Gastrocnemius medialis (tissue), 4 donors: ENCODE measurements at regions not wholly inside any gene's neighbourhood (a gene's known extent, or its start where the extent isn't known, plus 50 kb on each side); places are given as distances from the start of the nearest gene placed in this dataset.

Experiments
- ATAC-seq, 2 donors: fragments of 150-250 bp; one replicate each; pipeline ENCODE4 v1.9.1; 2016
- DNase-seq, 2 donors: peaks; one replicate each; pipeline ENCODE4 v3.0.0-alpha.2; 2019
- H3K27ac ChIP-seq, 4 donors: fragments of 200-600 bp; sonication (generic); 1 replicate in 1 of 4; 2 replicates in 3 of 4; pipeline ENCODE4 v1.5.1; 2016 to 2018; ENCODE audit warnings: mild to moderate bottlenecking in 2 of 4, moderate library complexity in 1 of 4
- H3K27me3 ChIP-seq, 3 donors: fragments of 200-600 bp; sonication (generic) in 2 of 3; 1 replicate in 1 of 3; 2 replicates in 2 of 3; pipeline versions ENCODE4 v1.5.1 to v1.6.0; 2016 to 2019; ENCODE audit warnings: mild to moderate bottlenecking in 1 of 3, moderate library complexity in 1 of 3
- H3K36me3 ChIP-seq, 2 donors: fragments of 200-600 bp; sonication (generic) in 1 of 2; one replicate each; pipeline ENCODE4 v1.5.1; 2017 to 2018
- H3K4me1 ChIP-seq, 2 donors: fragments of 200-600 bp; sonication (generic) in 1 of 2; one replicate each; pipeline ENCODE4 v1.5.1; 2016 to 2017; ENCODE audit warnings: mild to moderate bottlenecking in 2 of 2
- H3K4me3 ChIP-seq, 4 donors: fragments of 200-600 bp; sonication (generic) in 3 of 4; 1 replicate in 1 of 4; 2 replicates in 3 of 4; pipeline ENCODE4 v1.5.1; 2016 to 2019; ENCODE audit warnings: mild to moderate bottlenecking in 2 of 4
- H3K9me3 ChIP-seq, 3 donors: fragments of 200-600 bp; sonication (generic) in 2 of 3; 1 replicate in 1 of 3; 2 replicates in 2 of 3; pipeline ENCODE4 v1.5.1; 2016 to 2019
- POLR2A ChIP-seq, 2 donors: fragments of 450-650 bp; IDR thresholded peaks; one replicate each; pipeline ENCODE4 v1.6.1; 2017; ENCODE audit warnings: antibody characterized with exemption in 2 of 2, mild to moderate bottlenecking in 2 of 2, moderate library complexity in 2 of 2
- in situ Hi-C, 4 donors: fragments of 200-750 bp; cut with MboI; loops; one replicate each; pipeline versions ENCODE4 v1.15.0 to v1.8.0; 2017; ENCODE audit warnings: low sequenced_read_pairs in 4 of 4
- intact Hi-C: fragments of 100-400 bp; cut with DNase I; formaldehyde crosslinking; loops from one replicate; pipeline ENCODE4 v1.15.1; 2023; ENCODE audit warnings: low total_unique reads
- TF ChIP-seq, protein P1 (sequence below), 5 experiments: fragments of 450-650 bp in 3 of 5; fragments of 200-600 bp in 2 of 5; sonication (generic) in 2 of 5; IDR thresholded peaks in 4 of 5; conservative IDR thresholded peaks in 1 of 5; 1 replicate in 4 of 5; 2 replicates in 1 of 5; pipeline ENCODE4 v1.5.1; 2016 to 2019; ENCODE audit warnings: antibody characterized with exemption in 5 of 5, mild to moderate bottlenecking in 3 of 5, moderate library complexity in 3 of 5

DNA sequence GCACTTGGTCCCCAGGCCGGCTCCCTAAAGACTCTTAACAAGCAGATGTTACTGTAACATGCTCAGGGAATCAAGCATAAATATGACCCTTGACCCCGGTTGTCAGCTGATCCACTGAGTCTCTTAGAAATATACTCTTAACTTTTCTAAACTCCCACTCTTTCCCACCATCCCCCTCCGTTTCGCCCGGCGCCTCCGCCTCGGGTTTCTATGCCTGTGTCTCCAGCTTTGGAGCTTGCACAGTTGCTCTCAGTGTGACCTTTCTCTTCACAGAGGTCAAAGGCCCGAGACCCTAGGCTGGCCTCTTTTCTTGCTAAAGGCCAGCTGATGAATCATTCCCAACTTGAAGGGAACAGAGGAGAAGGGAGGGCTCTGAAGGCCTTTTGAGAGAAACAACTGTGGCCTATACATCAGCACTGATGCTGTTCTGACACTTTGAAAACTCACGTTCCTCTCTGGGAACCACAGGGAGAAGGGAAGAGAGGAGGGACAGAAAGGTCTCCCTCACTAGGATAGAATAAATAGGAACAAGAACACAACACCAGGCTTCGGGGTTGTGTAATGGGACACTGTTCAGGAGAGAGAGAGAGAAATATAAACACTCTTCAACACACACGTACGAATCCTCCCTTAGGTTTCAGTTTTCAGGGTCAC, 484.5 kb upstream of the NR2F2 start:
- DNase-seq, result peak in 1 of 2 donors; percentile 16
- Histone ChIP-seq H3K4me1 (no peaks in the 10 kb centered on the region), H3K27me3 (no peaks in the 10 kb centered on the region), H3K9me3 (no peaks in the 10 kb centered on the region), H3K4me3 (no peak overlapping the region), H3K36me3 (no peaks in the 10 kb centered on the region), H3K27ac (peak overlapping the region; percentile 47 to 70 (median 54))
- in situ Hi-C loops (no loop called here), intact Hi-C loops (no loop called here)
- peak; percentile 46 to 67 for ATAC-seq
- no peak for TF ChIP-seq POLR2A (IDR thresholded peaks at IDR 0.05)
- TF ChIP-seq, protein P1, sequence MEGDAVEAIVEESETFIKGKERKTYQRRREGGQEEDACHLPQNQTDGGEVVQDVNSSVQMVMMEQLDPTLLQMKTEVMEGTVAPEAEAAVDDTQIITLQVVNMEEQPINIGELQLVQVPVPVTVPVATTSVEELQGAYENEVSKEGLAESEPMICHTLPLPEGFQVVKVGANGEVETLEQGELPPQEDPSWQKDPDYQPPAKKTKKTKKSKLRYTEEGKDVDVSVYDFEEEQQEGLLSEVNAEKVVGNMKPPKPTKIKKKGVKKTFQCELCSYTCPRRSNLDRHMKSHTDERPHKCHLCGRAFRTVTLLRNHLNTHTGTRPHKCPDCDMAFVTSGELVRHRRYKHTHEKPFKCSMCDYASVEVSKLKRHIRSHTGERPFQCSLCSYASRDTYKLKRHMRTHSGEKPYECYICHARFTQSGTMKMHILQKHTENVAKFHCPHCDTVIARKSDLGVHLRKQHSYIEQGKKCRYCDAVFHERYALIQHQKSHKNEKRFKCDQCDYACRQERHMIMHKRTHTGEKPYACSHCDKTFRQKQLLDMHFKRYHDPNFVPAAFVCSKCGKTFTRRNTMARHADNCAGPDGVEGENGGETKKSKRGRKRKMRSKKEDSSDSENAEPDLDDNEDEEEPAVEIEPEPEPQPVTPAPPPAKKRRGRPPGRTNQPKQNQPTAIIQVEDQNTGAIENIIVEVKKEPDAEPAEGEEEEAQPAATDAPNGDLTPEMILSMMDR (IDR thresholded peaks at IDR 0.05 in 4 of 5, conservative IDR thresholded peaks at IDR 0.05 in 1 of 5), result no peak

DNA sequence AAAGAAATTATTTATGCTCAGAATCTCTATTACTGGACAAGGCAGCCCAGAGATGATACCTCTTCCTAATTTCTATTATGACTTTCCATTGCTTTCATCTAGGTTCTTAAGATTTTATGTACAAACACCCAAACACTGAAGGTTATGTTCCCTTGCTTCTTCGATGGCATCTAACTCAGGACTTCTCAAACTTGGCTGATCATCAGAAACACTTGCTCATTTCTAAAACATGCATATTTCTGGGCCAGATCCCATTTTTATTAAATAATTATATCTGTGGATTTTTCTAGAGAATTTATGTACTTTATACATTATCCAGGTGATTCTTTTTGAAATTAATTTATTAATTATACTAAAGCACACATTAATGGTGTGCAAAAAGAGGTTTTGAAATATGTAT, 482.4 kb upstream of the NR2F2 start:
- ATAC-seq (no peak), DNase-seq (no peak)
- Histone ChIP-seq H3K9me3 (no peaks in the 10 kb centered on the region), H3K36me3 (no peaks in the 10 kb centered on the region), H3K4me3 (no peak overlapping the region), H3K27me3 (no peaks in the 10 kb centered on the region), H3K4me1 (no peaks in the 10 kb centered on the region), H3K27ac (peak overlapping the region in 2 of 4 donors; percentile 54 to 70)
- TF ChIP-seq, protein P1 (IDR thresholded peaks at IDR 0.05 in 4 of 5, conservative IDR thresholded peaks at IDR 0.05 in 1 of 5), result no peak
- TF ChIP-seq POLR2A (IDR thresholded peaks at IDR 0.05), result no peak
- intact Hi-C loops, result no loop called here
- in situ Hi-C loops, result no loop called here

DNA sequence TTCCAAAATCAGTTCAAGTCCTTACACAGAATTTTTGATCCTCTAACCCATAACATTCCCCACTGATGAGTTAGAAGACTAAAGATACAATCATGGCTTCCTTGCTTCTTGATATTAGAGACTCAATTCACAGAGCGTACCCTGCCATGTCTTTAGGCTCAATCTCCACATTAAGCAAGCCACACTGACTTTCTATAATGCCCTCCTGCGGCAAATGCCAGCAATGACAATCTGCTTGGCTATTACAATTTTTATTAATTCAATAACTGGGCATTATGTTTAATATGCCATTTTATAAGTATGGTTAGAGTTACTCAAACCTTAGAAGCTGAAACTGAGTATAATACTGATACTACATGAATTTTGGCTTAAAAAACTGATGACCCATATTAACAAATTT, 479.7 kb upstream of the NR2F2 start:
- H3K4me3 ChIP-seq, result no peak overlapping the region
- no peak for DNase-seq
- no peaks in the 10 kb centered on the region for H3K27me3 ChIP-seq
- in situ Hi-C loops, result no loop called here
- TF ChIP-seq POLR2A (IDR thresholded peaks at IDR 0.05), result no peak
- TF ChIP-seq, protein P1 (IDR thresholded peaks at IDR 0.05 in 4 of 5, conservative IDR thresholded peaks at IDR 0.05 in 1 of 5), result no peak
- intact Hi-C loops, result loop anchor here (10.0 kb wide), 1 partner anchor 474 kb away; no protein-coding TSS in a partner anchor
- H3K27ac ChIP-seq, result no peak overlapping the region
- no peaks in the 10 kb centered on the region for H3K36me3 ChIP-seq
- H3K9me3 ChIP-seq, result no peaks in the 10 kb centered on the region
- ATAC-seq, result no peak
- no peaks in the 10 kb centered on the region for H3K4me1 ChIP-seq

DNA sequence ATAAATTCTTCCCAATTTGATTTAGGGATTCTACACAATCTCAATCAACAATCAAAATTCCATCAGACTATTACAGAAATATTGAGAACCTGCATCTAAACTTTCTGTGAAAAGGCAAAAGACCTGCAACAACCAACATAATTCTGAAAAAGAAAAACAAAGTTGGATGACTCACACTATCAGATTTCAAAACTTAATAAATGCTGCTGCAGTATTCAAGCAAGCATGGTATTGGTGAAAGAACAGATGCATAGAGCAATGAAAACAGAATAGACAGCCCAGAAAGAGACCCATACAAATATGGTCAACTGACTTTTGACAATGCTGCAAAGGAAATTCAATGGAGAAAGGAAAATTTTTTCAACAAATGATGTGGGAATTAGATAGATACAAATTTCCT, 477.1 kb upstream of the NR2F2 start:
- no peaks in the 10 kb centered on the region for H3K36me3 ChIP-seq

More for the DNA sequence above, 477.1 kb upstream of the NR2F2 start:
- Histone ChIP-seq H3K27ac (no peak overlapping the region), H3K4me3 (no peak overlapping the region), H3K27me3 (no peaks in the 10 kb centered on the region), H3K9me3 (no peaks in the 10 kb centered on the region), H3K4me1 (peaks cover 4 to 8% of the 10 kb centered on the region in 2 donors)
- no peak for TF ChIP-seq POLR2A (IDR thresholded peaks at IDR 0.05)
- TF ChIP-seq, protein P1 (IDR thresholded peaks at IDR 0.05 in 4 of 5, conservative IDR thresholded peaks at IDR 0.05 in 1 of 5), result no peak
- no peak for ATAC-seq
- intact Hi-C loops, result loop anchor here (10.0 kb wide), 1 partner anchor 471 kb away; no protein-coding TSS in a partner anchor
- DNase-seq, result no peak
- in situ Hi-C loops, result no loop called here
